ENCODE measurements at regions not wholly inside any gene's neighbourhood (a gene's known extent, or its start where the extent isn't known, plus 50 kb on each side); places are given as distances from the start of the nearest gene placed in this dataset.

DNA sequence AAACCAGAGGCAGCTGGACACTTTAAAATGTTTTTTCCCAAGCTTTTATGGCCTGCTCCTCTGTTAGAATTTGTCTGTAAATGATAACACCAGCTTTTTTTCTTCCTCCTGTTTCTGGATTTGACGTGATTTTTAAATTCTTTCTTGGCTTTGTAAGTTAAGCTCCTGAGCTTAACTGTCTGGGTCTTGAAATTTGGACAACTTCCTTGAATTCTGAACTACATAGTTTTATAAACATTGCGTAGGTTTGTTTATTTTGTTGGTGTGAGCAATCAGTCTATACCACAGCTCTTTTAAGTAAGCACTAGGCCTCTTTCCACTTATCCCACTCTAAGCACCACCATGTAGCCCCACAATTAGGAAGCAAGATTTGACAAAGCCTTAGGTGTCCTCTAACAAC is 144.4 kb upstream of the GUCY1A1 start:
- Histone ChIP-seq H3K79me2 (ENCODE audit: control insufficient read depth in 1 of 2, insufficient read depth in 2 of 2, low read length in 2 of 2) (no peaks in the 10 kb centered on the region), H4K20me1 (replicated peaks in 1 of 2; ENCODE audit: control insufficient read depth in 1 of 2, insufficient read depth in 2 of 2, low read length in 2 of 2) (no peaks in the 10 kb centered on the region), H3K27me3 (replicated peaks in 1 of 4; ENCODE audit: control insufficient read depth in 3 of 4, extremely low read depth in 1 of 4, insufficient read depth in 3 of 4, low read length in 3 of 4) (no peaks in the 10 kb centered on the region), H2AFZ (ENCODE audit: low read length) (no peak overlapping the region), H3K79me1 (ENCODE audit: low read depth, low read length) (no peaks in the 10 kb centered on the region), H3K56ac (replicated peaks; ENCODE audit: insufficient read length, low read depth, low read length) (no peak overlapping the region), H2BK120ac (replicated peaks; ENCODE audit: low read depth, low read length) (no peak overlapping the region), H3K18ac (ENCODE audit: extremely low read depth, low read length) (no peak overlapping the region), H3K4me3 (ENCODE audit: extremely low read depth in 1 of 4, insufficient read depth in 2 of 4, low read depth in 3 of 4, low read length in 4 of 4) (no peak overlapping the region), H3K23me2 (ENCODE audit: low read depth, low read length) (no peaks in the 10 kb centered on the region), H3K23ac (ENCODE audit: insufficient read length) (no peak overlapping the region), H3K27ac (ENCODE audit: low read depth, low read length) (no peak overlapping the region), H2BK15ac (ENCODE audit: low read length) (no peak overlapping the region), H3K4ac (replicated peaks; ENCODE audit: insufficient read length, low read depth, low read length) (no peak overlapping the region), H4K8ac (ENCODE audit: extremely low read depth, insufficient read depth, low read length) (no peak overlapping the region), H2BK20ac (ENCODE audit: low read length) (no peak overlapping the region), H2BK12ac (ENCODE audit: low read depth, low read length) (no peak overlapping the region), H4K91ac (replicated peaks; ENCODE audit: insufficient read length, low read length) (no peak overlapping the region), H3K36me3 (ENCODE audit: control insufficient read depth in 2 of 4, insufficient read depth in 4 of 4, low read length in 3 of 4) (no peaks in the 10 kb centered on the region), H3K9ac (replicated peaks in 1 of 4; ENCODE audit: extremely low read depth in 1 of 4, low read depth in 3 of 4, low read length in 3 of 4) (no peak overlapping the region), H3K14ac (ENCODE audit: insufficient read length) (no peak overlapping the region), H2AK5ac (ENCODE audit: low read depth, low read length) (no peak overlapping the region), H3K9me3 (ENCODE audit: insufficient read depth in 2 of 2, low read depth in 1 of 2, low read length in 1 of 2) (peaks cover 8 to 12% of the 10 kb centered on the region in 2 experiments; a peak in 2 of 4 replicates), H3K4me1 (replicated peaks in 1 of 4; ENCODE audit: control insufficient read depth in 3 of 4, insufficient read depth in 4 of 4, low read length in 3 of 4) (no peaks in the 10 kb centered on the region), H2BK5ac (ENCODE audit: low read depth, low read length) (no peak overlapping the region), H3K4me2 (ENCODE audit: insufficient read depth in 1 of 2, low read depth in 2 of 2, low read length in 2 of 2) (no peak overlapping the region), H4K5ac (ENCODE audit: insufficient read length, low read depth, low read length) (no peak overlapping the region)
- TF ChIP-seq NANOG (IDR thresholded peaks at IDR 0.05; ENCODE audit: insufficient read depth, low read depth, low read length, poor library complexity, severe bottlenecking) = no peak
- TF ChIP-seq POLR2AphosphoS5 (IDR thresholded peaks at IDR 0.05; ENCODE audit: low read depth, low read length) = no peak
- DNase-seq (ENCODE audit: low read depth in 1 of 2, low spot score in 2 of 2) = no peak
- no peak for FAIRE-seq
- 91% methylated on average over 2 of the region's 2 CpGs; no CpG with 5 or more reads in 1 of the 2 experiments for WGBS, 2 experiments (ENCODE audit: extremely low coverage in 1 of 2, insufficient coverage in 1 of 2, insufficient read length in 1 of 2, insufficient replicate concordance in 2 of 2, low coverage in 1 of 2, low lambda C conversion rate in 2 of 2, missing lambda C conversion rate in 1 of 2)
- POLR2A ChIA-PET (ENCODE audit: partially characterized antibody) = no interaction called here
- CTCF ChIA-PET (ENCODE audit: partially characterized antibody) = interaction anchor here (1.7 to 1.9 kb wide), 2 partner anchors 10 to 265 kb away, joined by 4 to 8 read pairs; no protein-coding TSS in a partner anchor

All from H1 (cell line).